ENCODE measurements at regions not wholly inside any gene's neighbourhood (a gene's known extent, or its start where the extent isn't known, plus 50 kb on each side); places are given as distances from the start of the nearest gene placed in this dataset.

DNA sequence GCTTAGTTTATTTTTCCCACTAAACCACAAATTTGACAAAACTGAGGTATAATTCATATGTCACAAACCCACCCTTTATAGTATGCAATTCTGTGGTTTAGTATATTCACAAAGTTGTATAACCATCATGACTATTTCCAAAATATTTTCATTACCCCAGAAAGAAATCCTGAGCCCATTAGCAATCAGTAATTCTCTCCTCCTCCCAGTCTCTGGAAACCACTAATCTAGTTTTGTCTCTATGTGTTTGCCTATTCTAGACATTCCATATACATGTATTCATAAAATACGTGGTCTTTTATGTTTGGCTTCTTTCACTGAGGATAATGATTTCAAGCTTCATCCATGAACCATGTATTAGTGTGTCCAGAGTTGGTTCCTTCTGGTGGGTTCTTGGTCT, 267.6 kb downstream of the AEBP2 start:
- TF ChIP-seq NFIC (IDR thresholded peaks at IDR 0.05) (no peak), CEBPB (IDR thresholded peaks at IDR 0.05) (no peak), EP300 (IDR thresholded peaks at IDR 0.05; ENCODE audit: borderline replicate concordance) (no peak), TAF1 (IDR thresholded peaks at IDR 0.05; ENCODE audit: low read depth) (no peak), RAD21 (IDR thresholded peaks at IDR 0.05; ENCODE audit: low read depth) (no peak), YY1 (IDR thresholded peaks at IDR 0.05; ENCODE audit: low read depth) (no peak), TEAD4 (IDR thresholded peaks at IDR 0.05) (no peak), TCF12 (IDR thresholded peaks at IDR 0.05; ENCODE audit: low read depth) (no peak), USF1 (IDR thresholded peaks at IDR 0.05) (no peak), CREB1 (IDR thresholded peaks at IDR 0.05; ENCODE audit: low read depth) (no peak), FOXM1 (IDR thresholded peaks at IDR 0.05; ENCODE audit: borderline replicate concordance, low read depth) (no peak), EGR1 (IDR thresholded peaks at IDR 0.05) (no peak), ZBTB7A (IDR thresholded peaks at IDR 0.05; ENCODE audit: low read depth) (no peak)
- TF ChIP-seq, protein P1, sequence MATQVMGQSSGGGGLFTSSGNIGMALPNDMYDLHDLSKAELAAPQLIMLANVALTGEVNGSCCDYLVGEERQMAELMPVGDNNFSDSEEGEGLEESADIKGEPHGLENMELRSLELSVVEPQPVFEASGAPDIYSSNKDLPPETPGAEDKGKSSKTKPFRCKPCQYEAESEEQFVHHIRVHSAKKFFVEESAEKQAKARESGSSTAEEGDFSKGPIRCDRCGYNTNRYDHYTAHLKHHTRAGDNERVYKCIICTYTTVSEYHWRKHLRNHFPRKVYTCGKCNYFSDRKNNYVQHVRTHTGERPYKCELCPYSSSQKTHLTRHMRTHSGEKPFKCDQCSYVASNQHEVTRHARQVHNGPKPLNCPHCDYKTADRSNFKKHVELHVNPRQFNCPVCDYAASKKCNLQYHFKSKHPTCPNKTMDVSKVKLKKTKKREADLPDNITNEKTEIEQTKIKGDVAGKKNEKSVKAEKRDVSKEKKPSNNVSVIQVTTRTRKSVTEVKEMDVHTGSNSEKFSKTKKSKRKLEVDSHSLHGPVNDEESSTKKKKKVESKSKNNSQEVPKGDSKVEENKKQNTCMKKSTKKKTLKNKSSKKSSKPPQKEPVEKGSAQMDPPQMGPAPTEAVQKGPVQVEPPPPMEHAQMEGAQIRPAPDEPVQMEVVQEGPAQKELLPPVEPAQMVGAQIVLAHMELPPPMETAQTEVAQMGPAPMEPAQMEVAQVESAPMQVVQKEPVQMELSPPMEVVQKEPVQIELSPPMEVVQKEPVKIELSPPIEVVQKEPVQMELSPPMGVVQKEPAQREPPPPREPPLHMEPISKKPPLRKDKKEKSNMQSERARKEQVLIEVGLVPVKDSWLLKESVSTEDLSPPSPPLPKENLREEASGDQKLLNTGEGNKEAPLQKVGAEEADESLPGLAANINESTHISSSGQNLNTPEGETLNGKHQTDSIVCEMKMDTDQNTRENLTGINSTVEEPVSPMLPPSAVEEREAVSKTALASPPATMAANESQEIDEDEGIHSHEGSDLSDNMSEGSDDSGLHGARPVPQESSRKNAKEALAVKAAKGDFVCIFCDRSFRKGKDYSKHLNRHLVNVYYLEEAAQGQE (IDR thresholded peaks at IDR 0.05; ENCODE audit: low read depth): no peak
- TF ChIP-seq, protein P2, sequence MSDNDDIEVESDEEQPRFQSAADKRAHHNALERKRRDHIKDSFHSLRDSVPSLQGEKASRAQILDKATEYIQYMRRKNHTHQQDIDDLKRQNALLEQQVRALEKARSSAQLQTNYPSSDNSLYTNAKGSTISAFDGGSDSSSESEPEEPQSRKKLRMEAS (IDR thresholded peaks at IDR 0.05): no peak

GRCh38 chr12:19707948-19708409, 268.7 kb downstream of the AEBP2 start:
- TF ChIP-seq YY1 (IDR thresholded peaks at IDR 0.05; ENCODE audit: low read depth) (no peak), EGR1 (IDR thresholded peaks at IDR 0.05) (no peak), NFIC (IDR thresholded peaks at IDR 0.05) (no peak), USF1 (IDR thresholded peaks at IDR 0.05) (no peak)

GRCh38 chr12:19709889-19710288, 270.6 kb downstream of the AEBP2 start:
- no peak for TF ChIP-seq YY1 (IDR thresholded peaks at IDR 0.05; ENCODE audit: low read depth)
- TF ChIP-seq TCF12 (IDR thresholded peaks at IDR 0.05; ENCODE audit: low read depth): no peak
- no peak for TF ChIP-seq EGR1 (IDR thresholded peaks at IDR 0.05)
- TF ChIP-seq CREB1 (IDR thresholded peaks at IDR 0.05; ENCODE audit: low read depth): no peak
- no peak for TF ChIP-seq TAF1 (IDR thresholded peaks at IDR 0.05; ENCODE audit: low read depth)
- no peak for TF ChIP-seq CEBPB (IDR thresholded peaks at IDR 0.05)
- no peak for TF ChIP-seq EP300 (IDR thresholded peaks at IDR 0.05; ENCODE audit: borderline replicate concordance)
- no peak for TF ChIP-seq FOXM1 (IDR thresholded peaks at IDR 0.05; ENCODE audit: borderline replicate concordance, low read depth)
- TF ChIP-seq, protein P1 (IDR thresholded peaks at IDR 0.05; ENCODE audit: low read depth): no peak
- TF ChIP-seq TEAD4 (IDR thresholded peaks at IDR 0.05): no peak
- TF ChIP-seq ZBTB7A (IDR thresholded peaks at IDR 0.05; ENCODE audit: low read depth): no peak
- TF ChIP-seq, protein P2 (IDR thresholded peaks at IDR 0.05): no peak
- no peak for TF ChIP-seq RAD21 (IDR thresholded peaks at IDR 0.05; ENCODE audit: low read depth)
- TF ChIP-seq USF1 (IDR thresholded peaks at IDR 0.05): no peak
- no peak for TF ChIP-seq NFIC (IDR thresholded peaks at IDR 0.05)

GRCh38 chr12:19710811-19711793, 271.8 kb downstream of the AEBP2 start:
- TF ChIP-seq TCF12 (IDR thresholded peaks at IDR 0.05; ENCODE audit: low read depth) (no peak), CEBPB (IDR thresholded peaks at IDR 0.05) (no peak), NFIC (IDR thresholded peaks at IDR 0.05) (no peak; the same call in 1 of the 2 replicates), EGR1 (IDR thresholded peaks at IDR 0.05) (no peak), CREB1 (IDR thresholded peaks at IDR 0.05; ENCODE audit: low read depth) (no peak), TAF1 (IDR thresholded peaks at IDR 0.05; ENCODE audit: low read depth) (no peak), FOXM1 (IDR thresholded peaks at IDR 0.05; ENCODE audit: borderline replicate concordance, low read depth) (no peak), YY1 (IDR thresholded peaks at IDR 0.05; ENCODE audit: low read depth) (no peak), TEAD4 (IDR thresholded peaks at IDR 0.05) (no peak), RAD21 (IDR thresholded peaks at IDR 0.05; ENCODE audit: low read depth) (no peak), ZBTB7A (IDR thresholded peaks at IDR 0.05; ENCODE audit: low read depth) (no peak), EP300 (IDR thresholded peaks at IDR 0.05; ENCODE audit: borderline replicate concordance) (no peak), USF1 (IDR thresholded peaks at IDR 0.05) (no peak)
- TF ChIP-seq, protein P2 (IDR thresholded peaks at IDR 0.05): no peak
- TF ChIP-seq, protein P1 (IDR thresholded peaks at IDR 0.05; ENCODE audit: low read depth): no peak
